CD4-positive, alpha-beta T cell treated with Interleukin-1 beta for 1 hour (primary cell): ENCODE measurements at regions not wholly inside any gene's neighbourhood (a gene's known extent, or its start where the extent isn't known, plus 50 kb on each side); places are given as distances from the start of the nearest gene placed in this dataset.

Source experiments
- DNase-seq, 2 donors: peaks; one replicate each; pipeline ENCODE4 v3.0.0-alpha.2; 2020 to 2022

- no peak for DNase-seq
These were observed 184.6 kb upstream of the PRDM1 start for GRCh38 chr6:105901583-105901982.

GRCh38 chr6:105900125-105900937 is 185.8 kb upstream of the PRDM1 start:
- DNase-seq, result no peak

GRCh38 chr6:105898286-105898685 is 187.8 kb upstream of the PRDM1 start:
- no peak for DNase-seq

GRCh38 chr6:105897131-105897530 is 189.0 kb upstream of the PRDM1 start:
- no peak for DNase-seq

- DNase-seq, result no peak
These were observed 189.4 kb upstream of the PRDM1 start for GRCh38 chr6:105896821-105897095.

GRCh38 chr6:105896052-105896820 is 189.9 kb upstream of the PRDM1 start:
- no peak for DNase-seq

- DNase-seq, result no peak
These were observed 191.6 kb upstream of the PRDM1 start for GRCh38 chr6:105894556-105894955.

GRCh38 chr6:105893741-105894140 is 192.4 kb upstream of the PRDM1 start:
- no peak for DNase-seq

- DNase-seq, result peak; percentile 5 to 45
These were observed 193.4 kb upstream of the PRDM1 start for GRCh38 chr6:105892577-105893262.

- no peak for DNase-seq
These were observed 195.5 kb upstream of the PRDM1 start for GRCh38 chr6:105890521-105891244.

- DNase-seq, result no peak
These were observed 196.2 kb upstream of the PRDM1 start for GRCh38 chr6:105889902-105890301.

- DNase-seq, result no peak
These were observed 199.2 kb upstream of the PRDM1 start for GRCh38 chr6:105886814-105887544.

- DNase-seq, result no peak
These were observed 199.9 kb upstream of the PRDM1 start for GRCh38 chr6:105886066-105886813.

GRCh38 chr6:105884426-105884825 is 201.7 kb upstream of the PRDM1 start:
- no peak for DNase-seq

GRCh38 chr6:105884011-105884410 is 202.1 kb upstream of the PRDM1 start:
- no peak for DNase-seq

- no peak for DNase-seq
These were observed 203.3 kb upstream of the PRDM1 start for GRCh38 chr6:105882828-105883227.

- no peak for DNase-seq
These were observed 203.9 kb upstream of the PRDM1 start for GRCh38 chr6:105882121-105882803.

GRCh38 chr6:105881608-105882007 is 204.5 kb upstream of the PRDM1 start:
- DNase-seq, result no peak

GRCh38 chr6:105880030-105880492 is 206.1 kb upstream of the PRDM1 start:
- peak; percentile 17 to 74 for DNase-seq

GRCh38 chr6:105879146-105879545 is 207.0 kb upstream of the PRDM1 start:
- no peak for DNase-seq
